Chondrocyte (in vitro differentiated cells): ENCODE measurements at regions not wholly inside any gene's neighbourhood (a gene's known extent, or its start where the extent isn't known, plus 50 kb on each side); places are given as distances from the start of the nearest gene placed in this dataset.

Experiments
- DNase-seq: peaks from one replicate; pipeline ENCODE4 v3.0.0; 2021; ENCODE audit warnings: mixed read lengths, low spot score
- H3K27ac Mint-ChIP-seq: one replicate; pipeline ENCODE4 v1.8.0; 2021; ENCODE audit warnings: mild to moderate bottlenecking, moderate library complexity, mixed read lengths; ENCODE audit not compliant: unreplicated experiment
- H3K27me3 Mint-ChIP-seq: 2 replicates; pipeline ENCODE4 v1.8.0; 2021; ENCODE audit warnings: low read depth, mixed read lengths
- H3K36me3 Mint-ChIP-seq: 2 replicates; pipeline ENCODE4 v1.8.0; 2021; ENCODE audit warnings: low read depth, mixed read lengths
- H3K4me1 Mint-ChIP-seq: 2 replicates; pipeline ENCODE4 v1.8.0; 2021; ENCODE audit warnings: low read depth, mild to moderate bottlenecking, mixed read lengths
- H3K4me3 Mint-ChIP-seq: one replicate; pipeline ENCODE4 v1.8.0; 2021; ENCODE audit warnings: mild to moderate bottlenecking, moderate library complexity, mixed read lengths; ENCODE audit not compliant: unreplicated experiment
- H3K9me3 Mint-ChIP-seq: 2 replicates; pipeline ENCODE4 v1.8.0; 2021; ENCODE audit warnings: low read depth, mixed read lengths
- CTCF ChIP-seq: fragments of 200-600 bp; sonication (generic); IDR thresholded peaks from 2 replicates; pipeline ENCODE4 v1.5.0; 2021; ENCODE audit warnings: antibody characterized with exemption, mild to moderate bottlenecking, moderate library complexity

GRCh38 chr5:3122216-3122615, 370.7 kb upstream of the IRX2 start:
- no peaks in the 10 kb centered on the region for H3K9me3 Mint-ChIP-seq
- no peaks in the 10 kb centered on the region for H3K27me3 Mint-ChIP-seq
- H3K27ac Mint-ChIP-seq = no peak overlapping the region
- no peak for DNase-seq
- TF ChIP-seq CTCF = no peak
- no peaks in the 10 kb centered on the region for H3K36me3 Mint-ChIP-seq
- H3K4me1 Mint-ChIP-seq = no peaks in the 10 kb centered on the region
- H3K4me3 Mint-ChIP-seq = no peak overlapping the region

- Mint-ChIP-seq H3K4me1 (no peaks in the 10 kb centered on the region), H3K36me3 (no peaks in the 10 kb centered on the region), H3K27ac (no peak overlapping the region), H3K4me3 (no peak overlapping the region), H3K27me3 (no peaks in the 10 kb centered on the region), H3K9me3 (no peaks in the 10 kb centered on the region)
- TF ChIP-seq CTCF = no peak
- DNase-seq = no peak
Measured at GRCh38 chr5:3121813-3122212, 370.3 kb upstream of the IRX2 start.

- Mint-ChIP-seq H3K27ac (no peak overlapping the region), H3K4me3 (no peak overlapping the region), H3K36me3 (no peaks in the 10 kb centered on the region), H3K9me3 (peaks cover 4% of the 10 kb centered on the region), H3K4me1 (no peaks in the 10 kb centered on the region), H3K27me3 (no peaks in the 10 kb centered on the region)
- no peak for DNase-seq
- TF ChIP-seq CTCF = no peak
Measured at GRCh38 chr5:3120028-3120427, 368.6 kb upstream of the IRX2 start.

GRCh38 chr5:3119435-3119834, 368.0 kb upstream of the IRX2 start:
- no peak for DNase-seq
- TF ChIP-seq CTCF = no peak
- H3K27ac Mint-ChIP-seq = no peak overlapping the region
- no peaks in the 10 kb centered on the region for H3K27me3 Mint-ChIP-seq
- H3K4me1 Mint-ChIP-seq = no peaks in the 10 kb centered on the region
- no peak overlapping the region for H3K4me3 Mint-ChIP-seq
- no peaks in the 10 kb centered on the region for H3K36me3 Mint-ChIP-seq
- H3K9me3 Mint-ChIP-seq = peaks cover 4% of the 10 kb centered on the region

- DNase-seq = no peak
- Mint-ChIP-seq H3K36me3 (no peaks in the 10 kb centered on the region), H3K27me3 (no peaks in the 10 kb centered on the region), H3K27ac (no peak overlapping the region), H3K9me3 (peaks cover 6% of the 10 kb centered on the region), H3K4me1 (no peaks in the 10 kb centered on the region), H3K4me3 (no peak overlapping the region)
- no peak for TF ChIP-seq CTCF
Measured at GRCh38 chr5:3118340-3118739, 366.9 kb upstream of the IRX2 start.
